HG03060 (cell line): ENCODE measurements at regions not wholly inside any gene's neighbourhood (a gene's known extent, or its start where the extent isn't known, plus 50 kb on each side); places are given as distances from the start of the nearest gene placed in this dataset.
"Not testable (repeated sequence)": the region's sequence is repeated elsewhere in the genome, so short reads cannot be mapped to it uniquely, and the experiment has no call there.

Experiments used
- ATAC-seq: cut with Tn5 transposase; IDR thresholded peaks from one replicate; pipeline ENCODE4 v1.9.1; 2021; ENCODE audit warnings: low read depth, moderate number of reproducible peaks; ENCODE audit not compliant: unreplicated experiment

- no peak for ATAC-seq
Measured at GRCh38 chr7:16933296-16934279, 51.8 kb upstream of the AGR3 start.

GRCh38 chr7:16934722-16935340 is 53.0 kb upstream of the AGR3 start:
- ATAC-seq: no peak

GRCh38 chr7:16935341-16935735 is 53.6 kb upstream of the AGR3 start:
- no peak for ATAC-seq

DNA sequence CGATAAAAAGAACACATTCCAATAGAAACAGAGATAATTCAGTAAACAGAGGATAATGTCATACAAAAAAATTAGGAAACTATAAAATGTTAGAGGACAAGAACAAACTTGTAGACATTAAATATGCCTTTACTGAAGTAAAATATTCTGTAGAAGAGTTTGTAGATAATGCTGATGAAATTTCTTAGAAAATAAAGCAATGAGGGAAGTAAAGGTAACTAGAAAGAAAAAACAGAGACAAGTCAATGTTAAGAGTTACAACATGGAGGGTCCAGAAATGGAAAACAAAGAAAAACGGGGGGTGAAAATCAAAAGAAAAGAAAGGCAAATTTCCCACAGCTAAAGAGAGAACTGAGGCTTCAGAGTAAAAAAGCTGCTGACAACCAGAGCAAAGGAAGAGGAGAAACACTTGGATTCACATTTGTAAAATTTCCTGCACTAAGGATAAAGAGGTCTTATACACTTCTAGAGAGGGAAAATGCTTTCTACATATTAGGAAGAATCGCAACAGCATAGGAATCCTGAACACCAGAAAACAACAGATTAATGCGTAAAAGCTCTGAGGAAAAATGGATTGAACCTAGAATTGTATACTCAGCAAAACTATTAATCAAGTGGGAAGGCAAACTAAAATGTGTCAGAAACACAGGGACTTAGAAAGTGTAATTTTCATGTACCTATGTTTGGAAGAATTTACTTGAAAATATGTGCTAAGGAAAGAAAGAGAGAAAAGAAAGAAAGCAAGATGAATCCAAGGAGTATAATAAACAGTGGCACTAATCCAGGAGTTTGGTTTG is 55.0 kb upstream of the AGR3 start:
- ATAC-seq: no peak

DNA sequence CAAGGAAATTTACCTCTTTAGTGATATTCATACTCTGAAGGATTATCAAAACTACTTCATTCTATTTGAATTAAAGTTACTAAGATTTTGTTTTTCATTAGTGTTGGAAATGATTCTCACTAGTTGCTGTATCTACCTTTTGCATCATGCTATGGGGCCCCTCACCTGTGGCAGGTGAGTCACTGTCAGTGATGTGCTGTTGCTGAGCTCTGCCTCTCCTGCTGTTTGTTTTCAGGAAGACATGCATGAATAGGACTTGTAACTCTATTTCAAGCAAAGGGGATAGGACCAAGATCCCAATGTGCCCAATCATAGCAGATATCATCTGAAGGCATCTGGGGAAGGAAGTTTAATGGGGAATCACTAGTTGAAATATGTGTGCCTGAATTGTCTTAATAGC is 57.4 kb upstream of the AGR3 start:
- no peak for ATAC-seq

- no peak for ATAC-seq
Measured at GRCh38 chr7:16940776-16941175, 59.0 kb upstream of the AGR3 start.

- no peak for ATAC-seq
Measured at GRCh38 chr7:16942929-16943509, 61.2 kb upstream of the AGR3 start.

- ATAC-seq: no peak
Measured at GRCh38 chr7:16944936-16945335, 63.2 kb upstream of the AGR3 start.

DNA sequence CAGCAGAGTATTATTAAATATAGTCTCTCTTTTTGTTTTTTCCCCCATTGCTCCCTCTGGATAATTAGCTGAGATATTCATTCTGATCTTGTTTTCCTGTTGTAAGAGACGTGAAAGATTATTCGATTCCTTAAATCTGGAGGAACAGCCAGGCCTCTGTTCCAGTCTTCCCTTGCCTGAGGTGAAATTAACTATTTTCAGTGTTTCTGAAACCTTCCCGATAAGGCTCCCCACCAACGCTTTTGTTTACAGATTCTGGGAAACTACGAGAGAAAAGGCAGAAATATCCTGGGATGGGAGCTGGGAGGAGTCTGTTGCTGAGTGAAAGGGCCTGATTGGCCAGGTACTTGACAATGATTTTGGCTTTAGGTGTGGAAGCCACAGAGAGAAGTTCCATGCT is 63.6 kb upstream of the AGR3 start:
- ATAC-seq: no peak

DNA sequence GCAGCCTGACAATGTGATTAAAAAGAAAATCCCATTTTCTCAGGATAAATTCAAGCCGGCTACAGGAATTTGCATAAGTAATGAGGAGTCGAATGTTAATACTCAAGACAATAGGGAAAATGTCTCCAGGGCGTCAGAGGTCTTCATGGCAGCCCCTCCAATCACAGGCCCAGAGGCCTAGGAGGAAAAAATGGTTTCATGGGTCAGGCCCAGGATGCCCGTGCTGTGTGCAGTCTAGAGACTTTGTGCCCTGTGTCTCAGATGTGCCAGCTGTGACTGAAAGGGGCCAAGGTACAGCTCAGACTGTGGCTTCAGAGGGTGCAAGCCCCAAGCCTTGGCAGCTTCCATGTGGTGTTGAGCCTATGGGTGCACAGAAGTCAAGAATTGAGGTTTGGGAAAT is 66.3 kb upstream of the AGR3 start:
- not testable (repeated sequence) for ATAC-seq

- ATAC-seq: no peak
Measured at GRCh38 chr7:16951483-16952080, 69.8 kb upstream of the AGR3 start.

DNA sequence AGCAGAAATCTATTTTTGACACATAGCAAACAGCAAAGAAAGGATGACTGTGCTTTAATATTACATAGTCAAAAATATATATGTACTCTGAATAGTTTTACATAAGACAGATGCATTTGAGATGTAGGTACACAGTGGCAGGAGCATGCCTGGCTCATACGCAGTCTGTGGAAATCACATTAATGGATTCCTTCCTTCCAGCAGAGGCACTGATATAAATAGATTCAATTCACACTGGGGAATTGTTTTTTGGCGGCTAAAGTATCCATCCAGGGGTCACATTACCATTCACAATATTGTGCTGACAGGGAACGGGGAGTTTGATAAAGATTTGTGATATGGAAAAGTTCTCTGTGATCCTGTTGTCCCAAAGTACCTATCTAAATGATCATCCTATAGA is 72.5 kb upstream of the AGR3 start:
- no peak for ATAC-seq

GRCh38 chr7:16958724-16959123 is 76.9 kb upstream of the AGR3 start:
- ATAC-seq: no peak

DNA sequence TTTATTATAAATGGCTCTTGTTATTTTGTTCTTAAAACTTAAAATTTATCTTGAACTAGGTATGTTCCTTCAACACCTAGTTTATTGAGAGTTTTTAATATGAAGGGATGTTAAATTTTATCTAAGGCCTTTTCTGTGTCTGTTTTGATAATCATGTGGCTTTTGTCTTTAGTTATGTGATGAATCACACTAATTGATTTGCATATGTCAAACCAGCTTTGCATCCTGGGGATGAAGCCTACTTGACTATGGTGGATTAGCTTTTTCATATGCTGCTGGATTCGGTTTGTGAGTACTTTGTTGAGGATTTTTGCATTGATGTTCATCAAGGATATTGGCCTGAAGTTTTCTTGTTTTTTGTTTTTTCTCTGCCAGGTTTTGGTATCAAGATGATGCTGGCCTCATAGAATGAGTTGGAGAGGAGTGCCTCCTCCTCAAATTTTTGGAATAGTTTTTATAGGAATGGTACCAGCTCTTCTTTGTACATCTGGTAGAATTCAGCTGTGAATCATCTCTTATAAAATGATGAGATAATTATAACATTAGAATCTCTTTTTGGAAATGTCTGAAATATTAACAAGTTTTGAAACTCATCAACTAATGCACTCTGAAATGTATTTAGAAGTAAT is 78.7 kb upstream of the AGR3 start:
- ATAC-seq: no peak

DNA sequence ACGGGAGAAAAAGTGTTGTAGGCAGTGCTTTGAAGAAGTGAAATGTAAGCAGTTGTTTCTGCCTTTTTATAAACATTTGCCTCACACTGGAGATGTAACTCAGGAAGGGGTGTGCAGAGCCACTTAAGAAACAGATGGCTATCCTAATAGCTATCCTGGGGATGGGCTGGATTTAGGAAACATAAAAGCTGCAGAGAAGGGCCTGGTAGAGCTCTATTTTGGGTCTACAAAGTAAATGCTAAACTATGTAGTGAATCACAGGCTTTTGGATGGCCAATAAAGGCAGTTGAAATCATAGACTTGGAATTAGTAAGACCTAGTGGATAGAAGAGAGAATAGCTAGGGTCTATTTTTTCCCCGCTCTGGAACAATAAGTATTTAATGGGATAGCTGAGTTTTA is 79.9 kb upstream of the AGR3 start:
- ATAC-seq: no peak

GRCh38 chr7:16963044-16963443 is 81.3 kb upstream of the AGR3 start:
- ATAC-seq: no peak

DNA sequence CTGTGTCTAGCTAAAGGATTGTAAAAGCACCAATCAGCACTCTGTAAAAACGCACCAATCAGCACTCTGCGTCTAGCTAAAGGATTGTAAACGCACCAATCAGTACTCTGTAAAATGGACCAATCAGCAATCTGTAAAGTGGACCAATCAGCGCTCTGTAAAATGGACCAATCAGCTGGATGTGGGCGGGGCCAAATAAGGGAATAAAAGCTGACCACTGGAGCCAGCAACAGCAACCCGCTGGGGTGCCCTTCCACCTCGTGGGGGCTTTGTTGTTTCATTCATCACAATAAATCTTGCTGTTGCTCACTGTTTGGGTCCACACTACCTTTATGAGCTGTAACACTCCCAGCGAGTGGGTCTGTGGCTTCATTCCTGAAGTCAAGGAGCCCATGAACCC is 83.9 kb upstream of the AGR3 start:
- ATAC-seq: not testable (repeated sequence)

GRCh38 chr7:16967300-16967811 is 85.6 kb upstream of the AGR3 start:
- no peak for ATAC-seq

DNA sequence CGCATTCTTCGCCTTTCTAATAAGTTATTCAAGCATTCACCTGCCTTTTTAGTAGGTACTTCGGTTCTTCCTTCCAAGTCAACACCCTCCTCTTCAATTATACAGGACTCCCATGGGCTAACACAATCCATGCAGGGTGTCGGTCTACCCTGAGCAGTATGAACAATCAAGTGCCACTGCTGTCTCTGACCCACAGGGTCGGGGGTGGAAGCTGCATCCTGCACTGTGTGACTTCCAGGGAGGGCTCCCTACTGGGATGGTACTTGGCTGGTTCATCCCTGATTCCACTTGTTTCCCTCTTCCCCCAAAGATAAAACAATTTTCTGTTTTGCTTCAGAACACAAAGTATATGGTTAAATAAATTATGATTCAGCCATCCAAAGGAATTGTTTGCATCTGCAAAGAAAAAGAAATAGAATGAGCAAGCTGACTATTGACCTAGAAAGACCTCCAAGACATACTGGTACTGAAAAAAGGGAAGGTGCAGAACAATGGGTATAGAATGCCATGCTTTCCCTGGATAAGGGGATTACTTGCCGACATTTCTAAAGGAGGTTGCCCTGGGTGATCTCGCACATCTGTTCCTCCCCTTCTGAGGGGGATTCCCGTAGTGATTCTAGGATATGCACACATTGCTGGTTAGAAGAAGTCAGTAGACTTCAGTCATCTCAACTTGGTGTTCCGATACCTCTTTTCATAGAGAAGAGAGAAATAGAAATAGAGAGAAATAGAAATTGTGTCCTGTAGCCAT is 89.1 kb upstream of the AGR3 start:
- ATAC-seq: no peak
